NCI-H1930 (cell line): ENCODE measurements at regions not wholly inside any gene's neighbourhood (a gene's known extent, or its start where the extent isn't known, plus 50 kb on each side); places are given as distances from the start of the nearest gene placed in this dataset.

Source experiments
- DNase-seq, 2 experiments: peaks; one replicate each; lab custom pipeline; 2025; lab: John Stamatoyannopoulos, UW

DNA sequence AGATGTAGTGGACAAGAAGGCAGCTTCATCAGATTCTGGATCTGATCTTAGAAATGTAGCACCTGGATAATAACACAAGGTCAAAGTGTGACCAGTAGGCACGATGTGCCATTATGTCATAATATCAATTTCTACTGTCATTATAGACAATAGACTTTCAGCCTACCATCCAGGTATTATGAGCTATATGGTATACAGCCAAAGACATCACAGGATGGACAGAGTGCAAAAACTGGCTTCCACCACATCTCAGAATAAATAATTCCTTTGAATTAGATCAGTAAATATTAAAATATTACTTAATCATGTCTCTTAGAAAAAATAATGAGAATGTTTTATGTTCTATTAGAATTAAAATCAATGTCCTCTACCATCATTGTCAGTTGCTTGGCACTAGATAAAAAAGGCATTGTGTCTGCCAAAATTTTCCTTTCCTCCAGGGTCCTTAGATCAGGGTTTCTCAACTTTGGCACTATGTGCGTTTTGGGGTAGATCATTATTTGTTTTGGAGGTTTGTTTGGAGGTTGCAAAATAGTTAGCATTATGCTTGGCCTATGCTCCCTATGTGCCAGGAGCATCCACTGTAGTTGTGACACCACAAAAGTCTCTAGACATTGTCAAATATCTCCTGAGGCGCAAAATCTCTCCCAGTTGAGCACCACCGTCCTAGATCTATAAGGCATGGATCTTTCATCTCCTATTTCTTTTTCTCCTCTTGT, 86.7 kb upstream of the NRIP1 start:
- DNase-seq = no peak

DNA sequence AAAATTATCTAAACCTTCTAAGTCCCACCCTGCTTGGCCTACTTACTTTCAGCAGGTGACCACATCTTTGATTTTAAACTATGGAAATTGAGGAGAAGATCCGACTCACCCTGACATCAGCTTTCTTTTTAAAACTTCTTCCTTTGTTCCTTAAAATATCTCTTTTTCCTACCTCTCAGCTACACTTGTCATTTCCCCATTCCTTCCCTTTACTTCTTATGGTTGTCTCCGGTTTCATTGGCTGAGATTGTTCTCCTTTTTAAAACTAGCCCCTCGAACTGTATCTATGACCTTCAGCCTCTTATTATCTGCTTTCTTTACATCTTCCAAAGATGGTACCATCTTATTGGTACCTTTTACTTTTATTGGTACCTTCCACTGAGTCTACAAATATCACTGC, 87.8 kb upstream of the NRIP1 start:
- no peak for DNase-seq

DNA sequence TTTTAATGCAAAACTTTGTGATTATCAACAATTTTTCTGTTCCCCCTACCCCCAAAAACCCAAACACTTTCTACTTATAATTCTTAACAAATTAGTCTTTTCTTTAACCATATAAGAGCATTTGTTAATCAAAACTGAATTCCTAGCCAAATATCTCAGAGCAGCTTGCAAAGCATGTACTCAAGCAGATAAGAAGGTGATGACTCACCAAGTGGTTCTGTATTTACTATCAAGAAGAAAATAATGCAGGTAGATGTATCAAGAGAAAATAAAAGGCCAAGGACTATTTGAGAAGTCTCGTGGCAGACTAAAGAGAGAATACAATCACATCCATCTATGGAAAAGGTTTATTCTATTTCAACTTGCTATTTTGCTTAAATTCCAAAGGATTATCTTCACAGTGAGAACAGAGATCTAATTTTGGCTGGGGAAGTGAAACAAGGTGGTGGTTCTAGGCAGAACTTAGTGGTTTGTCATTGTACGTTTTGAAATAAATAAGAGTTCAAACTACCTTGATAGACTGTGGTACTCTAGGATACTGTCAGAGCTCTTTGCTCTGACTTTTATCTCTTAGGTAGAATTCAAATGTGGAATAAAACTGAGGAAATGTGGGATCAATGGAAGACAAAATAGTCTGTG, 94.7 kb upstream of the NRIP1 start:
- no peak for DNase-seq

DNA sequence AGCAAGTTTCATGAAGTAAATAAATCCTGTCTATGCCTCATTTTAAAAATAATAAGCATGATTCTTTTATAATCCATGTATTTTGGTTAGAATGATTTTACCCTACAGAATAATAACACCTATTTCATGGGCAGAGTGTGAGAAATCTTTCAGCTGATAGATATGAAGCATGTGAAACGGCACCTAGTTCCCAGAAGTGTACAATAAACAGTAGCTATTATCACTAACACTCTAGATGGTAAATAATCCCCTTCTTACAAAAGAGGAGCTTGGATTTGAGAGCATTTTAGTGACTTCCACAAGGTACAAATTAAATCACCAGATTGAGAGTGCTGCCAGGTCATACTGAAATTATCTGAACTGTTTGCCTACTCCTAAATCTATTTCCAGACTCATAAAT, 95.3 kb upstream of the NRIP1 start:
- no peak for DNase-seq

DNA sequence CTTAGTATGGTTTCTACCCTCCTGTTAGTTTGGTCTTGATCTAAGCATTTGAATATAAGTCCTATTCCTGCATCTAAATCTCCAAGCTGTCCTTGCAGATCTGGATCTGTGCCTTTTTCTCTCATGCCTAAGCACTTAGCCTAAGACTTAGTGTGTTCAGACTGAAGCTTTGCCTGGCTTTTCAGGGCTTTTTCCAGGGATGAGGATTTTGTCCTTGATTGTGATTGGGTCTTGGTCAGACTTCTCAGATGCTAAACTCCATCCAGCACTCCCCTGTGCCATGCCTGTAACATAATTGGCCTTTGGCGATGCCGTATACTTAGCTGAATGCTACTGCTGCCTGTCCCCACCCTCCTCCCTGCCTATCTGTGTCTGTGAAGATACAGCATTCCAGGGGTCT, 98.1 kb upstream of the NRIP1 start:
- no peak for DNase-seq

DNA sequence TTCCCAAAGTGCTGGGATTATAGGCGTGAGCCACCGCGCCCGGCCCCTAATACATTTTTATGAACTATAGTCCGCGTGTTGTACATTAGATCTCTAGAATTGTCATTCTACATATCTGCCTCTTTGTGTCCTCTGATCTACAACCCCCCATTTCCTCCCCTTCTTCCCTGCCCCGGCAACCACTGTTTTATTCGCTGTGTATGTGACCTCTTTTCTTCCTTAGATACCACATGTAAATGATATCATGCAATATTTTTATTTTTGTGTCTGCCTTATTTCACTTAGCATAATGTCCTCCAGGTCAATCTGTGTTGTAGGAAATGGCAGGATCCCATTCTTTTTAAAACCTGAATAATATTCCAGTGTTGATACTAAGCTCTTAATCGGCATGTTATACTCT, 99.5 kb upstream of the NRIP1 start:
- DNase-seq = no peak

DNA sequence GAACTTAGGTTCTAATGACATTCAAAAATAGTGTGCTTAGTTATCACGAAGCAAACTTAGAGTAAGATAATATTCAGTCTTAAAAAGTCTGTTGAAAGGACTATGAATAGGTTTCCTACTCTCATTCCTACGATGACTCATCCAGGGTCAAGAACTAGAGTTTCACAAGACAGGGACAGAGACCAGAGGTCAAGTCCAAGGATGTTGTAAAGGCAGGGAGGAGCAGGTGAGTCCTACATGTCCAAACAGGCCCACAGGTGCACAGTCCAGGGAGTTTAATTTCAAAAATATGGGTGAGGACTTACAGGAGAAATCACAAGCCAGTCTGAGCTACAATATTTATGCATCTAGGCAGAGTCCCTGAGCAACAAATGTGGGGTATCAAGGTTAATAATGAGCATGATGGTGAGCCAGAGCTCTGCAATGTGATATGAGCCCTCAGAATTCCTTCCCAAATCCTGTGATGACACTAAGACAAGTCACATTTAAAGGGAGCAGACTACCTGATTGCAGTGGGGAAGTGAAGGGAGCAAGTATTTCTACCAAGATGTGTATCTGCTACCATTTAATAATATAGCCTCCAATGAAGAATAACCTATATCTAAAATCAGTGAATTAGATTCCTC, 100.0 kb upstream of the NRIP1 start:
- no peak for DNase-seq

DNA sequence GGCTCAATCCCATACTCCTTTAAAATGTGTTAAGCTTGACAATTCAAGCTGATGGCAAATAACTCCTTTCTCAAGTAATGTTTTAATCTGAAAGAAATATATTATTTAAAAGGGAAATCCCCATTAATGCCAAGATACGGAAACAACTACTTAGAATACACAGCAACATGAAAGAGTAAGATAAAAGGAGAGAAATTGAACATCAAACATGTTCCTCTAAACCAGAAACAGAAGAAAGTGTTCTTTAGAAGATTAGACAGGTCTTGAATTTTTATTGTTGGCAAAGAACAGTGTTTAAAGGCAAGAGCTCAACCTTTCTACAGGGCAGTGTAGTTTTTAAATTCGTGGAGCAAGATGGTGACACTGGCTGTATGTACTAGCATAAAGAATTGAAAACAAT, 105.8 kb upstream of the NRIP1 start:
- DNase-seq = no peak

DNA sequence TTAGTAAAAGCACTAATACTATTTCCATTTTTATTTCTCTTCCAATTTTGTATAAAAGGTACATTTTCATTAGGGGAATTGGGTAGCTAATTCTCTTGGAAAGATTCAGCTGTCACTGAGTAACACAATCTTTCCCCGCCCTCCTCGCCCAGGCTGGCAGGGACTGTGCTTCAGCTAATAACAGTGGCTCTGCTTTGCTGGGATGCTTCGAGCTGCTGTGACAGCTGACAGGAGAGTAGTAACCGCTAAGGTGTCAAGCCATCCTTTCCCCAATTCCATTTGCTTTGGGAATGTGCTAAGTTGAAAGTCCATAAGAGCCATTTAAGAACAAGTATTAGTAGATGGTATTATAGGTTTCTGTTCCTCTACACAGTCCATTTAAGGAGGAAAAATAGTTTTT, 106.7 kb upstream of the NRIP1 start:
- no peak for DNase-seq

DNA sequence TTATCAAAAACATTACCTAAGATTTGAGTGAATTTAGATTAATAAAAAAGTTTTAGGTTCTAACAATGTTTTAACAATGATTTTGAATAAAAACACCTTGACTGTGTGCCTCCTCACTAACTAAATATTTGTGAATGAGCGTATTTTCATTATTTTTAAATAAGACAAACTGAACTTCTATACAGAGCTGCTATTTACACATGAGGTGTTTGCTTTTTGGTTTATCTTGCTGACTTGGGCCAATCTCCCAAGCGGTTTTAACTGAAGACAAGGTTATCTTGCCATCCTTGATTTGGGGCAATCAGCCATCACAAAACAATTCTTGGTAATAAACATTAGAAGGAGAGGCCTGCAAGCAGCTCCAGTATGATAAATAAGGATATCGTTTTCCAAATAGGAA, 108.2 kb upstream of the NRIP1 start:
- peak in 1 of 2 experiments; percentile 88 for DNase-seq

DNA sequence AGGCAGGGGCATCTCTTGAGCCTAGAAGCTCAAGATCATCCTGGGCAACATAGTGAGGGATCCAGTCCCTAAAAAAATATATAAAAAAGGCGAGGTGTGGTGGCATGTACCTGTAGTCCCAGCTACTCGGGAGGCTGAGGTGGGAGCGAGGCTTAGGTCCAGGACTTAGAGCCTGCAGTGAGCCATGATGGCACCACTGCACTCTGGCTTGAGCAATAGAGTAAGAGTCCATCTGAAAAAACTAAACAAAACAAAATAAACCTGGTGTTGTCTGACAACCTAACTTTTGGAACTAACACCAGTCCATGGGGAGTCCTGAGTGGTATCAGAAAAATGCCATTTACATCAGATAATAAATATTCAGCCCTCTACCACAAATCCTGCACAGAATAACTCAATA, 110.1 kb upstream of the NRIP1 start:
- no peak for DNase-seq

DNA sequence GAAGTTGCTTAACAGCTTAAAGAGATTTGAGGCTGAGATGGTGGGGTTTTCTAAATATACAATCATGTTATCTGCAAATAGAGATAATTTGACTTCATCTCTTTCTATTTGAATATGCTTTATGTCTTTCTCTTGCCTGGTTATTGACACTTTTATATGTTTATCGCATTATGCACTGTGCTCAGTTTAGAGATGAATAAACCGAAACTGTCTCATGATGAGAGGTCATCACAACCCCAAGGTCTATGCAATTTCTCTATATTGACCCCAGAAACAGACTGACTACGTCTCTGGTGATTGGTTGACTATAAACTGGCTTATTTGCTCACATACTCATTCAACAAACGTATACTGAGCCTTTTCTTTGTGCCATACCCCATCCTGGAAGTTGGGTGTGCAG, 117.9 kb upstream of the NRIP1 start:
- DNase-seq = no peak

DNA sequence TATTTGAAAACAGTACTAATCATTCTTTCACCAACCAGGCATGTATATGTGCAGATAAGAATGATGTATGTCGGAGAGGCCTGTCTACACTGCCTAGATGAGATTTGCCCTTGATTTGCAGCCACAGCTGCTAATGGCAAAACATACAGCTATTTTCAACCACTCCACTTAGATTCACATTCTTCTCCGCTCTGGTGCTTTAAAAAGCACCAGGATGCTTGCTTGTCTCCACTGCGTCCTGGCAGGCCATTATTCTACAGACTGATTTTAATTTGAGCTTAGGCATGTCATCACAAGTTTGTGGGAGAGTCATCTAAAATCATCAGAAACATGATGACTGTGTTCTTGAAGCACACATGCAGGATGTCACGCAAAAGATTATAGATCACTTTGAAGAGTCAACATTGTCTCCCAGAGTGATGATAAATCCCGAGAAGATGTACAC, 119.0 kb upstream of the NRIP1 start:
- no peak for DNase-seq

DNA sequence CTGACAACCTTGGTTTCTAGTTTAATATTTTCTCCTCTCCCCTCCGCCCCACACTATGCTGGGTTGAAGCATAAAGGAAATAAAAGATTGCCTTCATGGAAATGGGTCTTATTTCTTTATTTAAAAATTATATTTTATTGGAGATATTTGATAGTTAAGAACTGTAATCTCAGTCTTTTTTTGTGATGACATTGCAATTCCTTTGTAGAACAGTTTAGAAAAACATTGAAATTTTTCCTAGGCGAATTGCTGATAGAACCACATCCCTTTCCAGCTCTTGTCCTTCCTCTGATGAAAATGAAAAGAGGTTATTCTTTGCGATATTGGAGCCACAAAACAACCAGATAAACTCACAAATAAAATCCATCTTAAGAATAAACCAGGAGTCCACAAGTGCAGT, 125.6 kb upstream of the NRIP1 start:
- no peak for DNase-seq

DNA sequence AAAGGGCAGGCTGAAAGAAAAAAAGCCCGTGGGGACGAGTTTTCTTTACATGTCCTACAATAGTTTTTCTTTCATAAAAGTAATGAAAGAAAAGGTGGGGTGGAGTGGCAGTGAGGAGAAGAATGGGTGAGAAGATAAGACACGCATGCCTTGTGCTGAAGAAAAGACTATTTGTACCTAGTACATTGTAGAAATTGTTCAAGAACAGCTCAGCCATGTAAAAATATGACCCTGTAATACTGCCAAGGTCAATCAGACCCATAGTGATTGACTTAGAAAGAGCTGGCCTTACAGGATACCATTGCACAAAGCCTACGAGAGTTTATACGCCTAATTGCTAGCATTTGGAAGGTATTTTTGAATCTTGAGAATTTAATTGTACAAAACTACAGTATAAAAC, 126.0 kb upstream of the NRIP1 start:
- no peak for DNase-seq

DNA sequence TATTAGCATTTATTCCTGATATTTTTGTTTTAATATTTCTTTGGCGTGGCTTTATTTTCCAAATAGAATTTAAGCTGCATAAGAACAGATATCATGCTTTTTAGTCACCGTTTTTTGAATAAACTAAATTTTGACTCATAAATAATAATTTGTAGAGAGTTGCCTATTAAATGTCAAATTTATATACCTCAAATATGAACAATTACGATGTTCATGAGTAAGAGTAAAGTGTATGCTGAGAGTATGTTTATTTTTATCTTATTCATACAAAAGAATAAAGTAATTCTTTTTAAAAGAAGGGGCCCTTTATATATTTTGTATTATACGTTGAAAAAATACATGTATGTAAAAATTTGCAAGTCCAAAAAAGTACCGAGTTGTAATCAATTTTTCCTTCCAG, 126.5 kb upstream of the NRIP1 start:
- no peak for DNase-seq

DNA sequence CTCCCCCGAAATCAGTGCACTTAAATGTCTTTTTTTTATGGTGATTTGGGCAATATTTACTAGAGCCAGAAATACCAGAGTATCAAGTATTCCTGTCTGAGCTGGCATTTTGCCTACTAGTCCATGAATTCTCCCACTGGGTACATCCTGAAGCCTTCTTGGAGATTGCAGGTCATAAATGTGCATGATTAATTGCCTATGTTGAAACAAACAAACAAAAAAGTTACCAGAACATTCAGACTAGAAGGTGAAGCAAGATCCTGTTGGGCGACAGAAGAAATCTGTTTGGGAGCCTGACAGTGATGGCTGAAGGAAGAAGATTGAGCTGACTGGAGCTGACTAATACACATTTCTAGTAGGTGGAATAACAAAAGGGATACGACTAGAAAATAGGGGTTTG, 127.4 kb upstream of the NRIP1 start:
- DNase-seq = no peak

DNA sequence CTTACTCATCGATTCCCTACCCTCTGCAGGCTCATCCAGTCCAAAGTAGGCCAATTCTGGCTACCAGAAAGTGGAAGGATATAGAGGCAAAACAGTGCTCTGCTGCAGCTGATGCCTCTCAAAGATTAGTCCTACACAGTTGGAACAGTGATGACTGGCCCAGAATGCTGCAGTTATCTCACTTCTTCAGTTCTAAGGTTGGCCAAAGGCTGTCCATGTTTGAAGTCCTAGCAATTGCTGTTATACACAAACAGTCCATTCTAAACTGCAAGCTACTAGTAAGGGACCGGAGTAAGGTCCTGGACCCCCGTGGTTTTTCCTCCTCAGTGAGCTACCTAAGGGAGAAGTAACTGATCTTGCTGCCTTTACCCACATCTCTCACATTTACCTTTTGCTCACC, 129.1 kb upstream of the NRIP1 start:
- DNase-seq = no peak

DNA sequence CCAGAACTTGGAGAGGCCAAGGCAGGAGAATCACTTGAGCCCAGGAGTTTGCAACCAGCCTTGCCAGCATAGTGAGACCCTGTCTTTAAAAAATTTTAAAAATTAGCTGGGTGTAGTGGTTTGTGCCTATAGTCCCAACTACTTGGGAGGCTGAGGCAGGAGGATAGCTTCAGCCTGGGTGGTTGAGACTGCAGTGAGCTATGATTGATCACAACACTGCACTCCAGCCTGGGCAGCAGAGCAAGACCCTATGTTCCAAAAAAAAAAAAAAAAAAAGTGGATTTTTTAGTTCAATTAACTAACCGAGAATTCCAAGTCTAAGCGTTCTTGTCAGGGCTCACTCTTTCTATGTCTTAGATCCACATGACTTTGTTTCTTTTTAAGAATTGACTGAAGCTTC, 130.3 kb upstream of the NRIP1 start:
- DNase-seq = no peak

DNA sequence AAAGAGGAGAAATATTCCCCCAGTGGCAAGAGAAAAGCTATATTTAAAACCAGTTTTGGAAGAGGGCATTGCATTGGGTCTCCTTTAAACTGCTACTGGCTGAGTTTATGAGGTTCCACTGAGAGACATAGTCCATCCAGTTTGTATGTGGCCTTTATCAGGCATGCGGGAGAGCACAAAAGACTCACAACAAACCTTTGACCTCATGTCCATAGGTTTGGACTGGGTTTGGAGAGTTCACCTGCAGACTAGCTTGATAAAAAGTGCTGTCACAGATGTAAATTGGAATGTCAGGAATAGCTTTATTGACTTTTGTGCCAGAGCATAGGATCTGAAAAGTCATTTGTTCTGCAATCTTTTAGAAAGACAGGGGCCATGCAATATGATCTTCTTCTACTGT, 131.0 kb upstream of the NRIP1 start:
- DNase-seq = no peak

DNA sequence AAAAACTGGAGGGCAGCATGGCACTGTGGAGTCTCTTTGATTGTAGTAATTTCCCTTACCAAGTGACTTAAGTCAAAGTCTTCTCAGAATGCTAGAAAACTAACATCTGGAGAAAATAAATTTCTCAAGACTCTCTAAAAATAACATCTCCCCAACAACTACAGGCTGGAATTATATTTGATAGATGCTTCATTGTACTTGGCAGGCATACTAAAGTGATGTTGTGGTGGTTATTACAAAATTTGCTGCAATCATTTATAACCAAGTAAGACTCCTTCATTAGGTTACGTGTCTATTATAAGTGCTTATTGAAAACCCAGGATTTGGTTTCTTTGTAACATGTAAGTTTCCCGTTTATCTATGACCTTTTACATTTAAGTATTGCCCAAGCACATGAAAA, 132.9 kb upstream of the NRIP1 start:
- DNase-seq = no peak

DNA sequence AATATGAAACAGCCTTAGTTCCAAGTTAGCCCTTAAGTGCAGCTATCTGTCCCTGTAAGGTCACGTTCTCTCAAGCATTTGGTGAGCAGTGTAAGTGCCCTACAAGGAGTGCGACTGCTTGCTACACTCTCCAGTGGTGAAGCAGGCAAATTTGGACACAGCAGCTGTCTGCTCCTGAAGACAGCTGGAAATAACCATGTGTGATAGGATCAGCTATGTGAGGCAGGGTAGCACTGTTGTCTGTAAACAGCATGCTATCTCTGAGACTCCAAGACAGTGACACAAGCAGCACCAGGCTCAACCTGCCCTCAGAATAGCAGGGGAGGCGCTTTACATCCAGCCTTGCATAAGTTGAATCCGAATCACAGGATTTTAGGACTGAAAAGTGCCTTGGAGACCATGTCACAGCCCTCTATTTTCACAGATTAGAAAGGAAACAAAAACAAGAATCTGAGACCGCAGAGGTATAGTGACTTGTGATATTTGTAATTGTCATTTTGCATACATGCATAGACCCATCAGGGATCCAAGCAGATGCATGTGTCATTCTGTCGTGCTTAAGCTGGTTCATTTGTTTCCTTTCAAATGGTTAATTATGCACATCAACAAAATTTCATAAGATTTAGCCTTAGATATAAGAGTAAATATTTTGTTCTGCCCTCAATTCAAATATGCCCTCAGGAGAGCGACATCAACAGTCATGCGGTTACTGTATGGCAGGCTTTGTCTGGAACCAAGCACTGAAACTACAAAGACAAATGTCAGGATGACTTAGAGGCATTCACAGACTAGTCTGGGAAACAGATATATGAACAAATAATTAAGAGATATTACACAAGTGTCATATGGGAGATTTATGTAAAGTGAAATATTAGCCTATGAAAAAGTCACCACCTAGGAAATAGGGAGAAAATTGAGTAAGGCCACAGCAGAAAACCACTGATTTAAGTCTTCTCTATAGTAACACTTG, 134.9 kb upstream of the NRIP1 start:
- no peak for DNase-seq
